ENCODE measurements at regions not wholly inside any gene's neighbourhood (a gene's known extent, or its start where the extent isn't known, plus 50 kb on each side); places are given as distances from the start of the nearest gene placed in this dataset.

DNA sequence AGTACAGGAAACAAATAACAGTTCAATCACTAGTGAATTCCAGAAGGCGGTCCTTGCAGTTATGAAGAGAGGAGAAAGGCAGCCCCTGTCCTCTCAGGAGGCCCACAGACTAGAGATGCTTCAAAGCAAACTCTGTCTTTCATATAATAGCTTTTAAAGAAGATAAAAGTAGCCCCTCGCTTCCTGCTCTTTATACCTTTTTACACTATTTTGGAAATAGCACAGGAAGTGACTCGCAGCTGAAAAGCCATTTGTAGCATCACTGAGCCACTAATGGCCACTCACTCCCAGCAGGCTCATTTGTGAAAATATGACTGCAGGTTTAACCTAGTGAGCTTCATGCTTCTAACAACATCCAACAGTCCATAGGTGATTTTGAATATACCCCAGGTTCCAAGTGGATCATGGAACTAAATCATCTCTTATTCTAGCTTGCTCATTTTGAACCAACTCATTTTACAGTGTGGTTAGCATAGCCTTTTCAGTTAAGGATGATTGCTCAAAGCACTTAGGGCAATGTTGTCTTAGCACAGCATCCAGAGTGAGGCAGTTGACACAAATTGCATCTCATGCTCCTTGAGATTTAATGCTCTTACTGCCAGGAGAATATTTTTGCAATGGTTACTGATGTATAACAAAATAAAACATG, 136.0 kb upstream of the NRSN1 start:
- no peak for DNase-seq

DNA sequence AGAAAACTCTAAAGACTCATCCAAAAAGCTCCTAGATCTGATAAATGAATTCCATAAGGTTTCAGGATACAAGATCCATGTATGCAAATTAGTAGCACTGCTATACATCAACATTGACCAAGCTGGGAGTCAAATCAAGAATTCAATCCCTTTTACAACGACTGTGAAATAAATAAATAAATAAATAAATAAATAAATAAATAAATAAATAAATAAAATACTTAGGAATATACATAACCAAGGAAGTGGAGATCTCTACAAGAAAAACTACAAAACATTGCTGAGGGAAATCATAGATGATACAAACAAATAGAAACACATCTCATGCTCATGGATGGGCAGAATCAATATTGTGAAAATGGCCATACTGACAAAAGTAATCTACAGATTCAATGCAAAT, 132.0 kb upstream of the NRSN1 start:
- DNase-seq: no peak

DNA sequence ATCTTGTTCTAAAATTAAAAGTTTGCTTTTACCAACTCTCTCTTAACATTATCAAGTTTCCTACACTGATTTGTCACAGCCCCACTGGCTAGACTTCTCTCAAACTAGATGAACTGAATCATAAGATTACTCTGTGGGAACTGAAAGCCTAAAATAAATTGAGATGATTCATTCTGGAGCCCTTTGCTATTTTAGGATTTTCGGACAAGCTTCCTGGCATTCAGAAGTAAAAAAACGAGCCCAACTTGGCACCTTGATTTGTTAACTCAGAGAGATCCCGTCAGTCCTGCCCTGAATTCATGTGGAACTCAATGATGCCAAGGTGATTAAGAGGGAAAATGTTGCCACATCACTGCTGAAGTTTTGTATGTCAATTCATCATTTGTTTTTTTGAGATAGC, 122.0 kb upstream of the NRSN1 start:
- DNase-seq: no peak

DNA sequence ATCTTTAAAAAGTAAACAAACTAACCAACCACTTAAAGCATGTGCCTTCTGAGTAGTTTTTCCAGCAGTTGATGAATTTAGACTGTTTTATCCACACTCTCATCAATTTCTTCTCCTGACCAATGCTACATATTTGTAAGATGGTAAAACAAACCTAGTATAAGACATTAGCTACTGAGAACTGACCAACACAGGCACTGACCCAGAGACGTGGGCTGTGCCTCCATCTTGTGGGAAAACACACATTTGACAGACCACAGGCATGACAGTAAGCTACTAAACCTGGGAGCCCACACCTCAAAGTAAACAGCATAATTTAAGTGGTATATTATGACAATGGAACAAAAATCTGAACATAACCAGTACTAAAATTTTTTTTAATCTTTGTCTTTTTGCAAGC, 121.4 kb upstream of the NRSN1 start:
- DNase-seq: no peak

DNA sequence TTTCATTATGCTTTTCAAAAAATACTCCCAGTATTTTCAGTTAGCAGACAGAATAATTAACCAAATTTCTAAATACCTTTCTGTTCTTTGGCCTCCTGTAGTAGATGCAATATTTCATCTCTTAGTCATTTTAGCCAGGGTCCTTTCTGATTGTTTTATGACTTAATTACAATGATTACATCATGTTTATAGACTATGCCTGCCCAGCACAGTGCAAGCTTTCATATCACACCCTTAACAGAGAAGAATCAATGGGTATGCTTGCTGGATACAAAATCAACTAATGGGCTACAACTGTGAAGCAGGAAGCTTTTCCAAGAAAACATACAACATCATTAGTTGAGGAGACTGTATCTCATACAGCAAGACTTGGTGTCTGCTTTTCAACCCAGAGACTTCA, 119.8 kb upstream of the NRSN1 start:
- no peak for DNase-seq

DNA sequence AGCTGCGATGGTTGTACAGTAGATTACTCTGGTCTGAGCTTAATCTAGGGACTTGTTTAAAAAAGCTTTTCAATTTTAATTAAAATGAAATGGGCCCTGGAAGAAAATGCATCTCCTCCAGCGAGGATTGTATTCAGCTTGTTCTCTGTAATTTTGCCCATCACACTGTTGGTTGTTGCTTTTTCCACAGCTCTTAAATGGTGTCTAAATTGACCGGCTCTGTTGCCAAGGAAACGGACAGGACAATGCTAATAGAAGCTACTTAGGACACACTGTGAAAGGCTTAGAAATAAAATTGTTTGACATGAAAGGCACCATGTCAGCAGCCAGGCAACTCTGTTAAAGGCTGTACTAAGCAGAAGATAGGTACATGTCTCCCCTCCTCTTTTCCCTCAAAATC, 116.7 kb upstream of the NRSN1 start:
- DNase-seq: no peak

DNA sequence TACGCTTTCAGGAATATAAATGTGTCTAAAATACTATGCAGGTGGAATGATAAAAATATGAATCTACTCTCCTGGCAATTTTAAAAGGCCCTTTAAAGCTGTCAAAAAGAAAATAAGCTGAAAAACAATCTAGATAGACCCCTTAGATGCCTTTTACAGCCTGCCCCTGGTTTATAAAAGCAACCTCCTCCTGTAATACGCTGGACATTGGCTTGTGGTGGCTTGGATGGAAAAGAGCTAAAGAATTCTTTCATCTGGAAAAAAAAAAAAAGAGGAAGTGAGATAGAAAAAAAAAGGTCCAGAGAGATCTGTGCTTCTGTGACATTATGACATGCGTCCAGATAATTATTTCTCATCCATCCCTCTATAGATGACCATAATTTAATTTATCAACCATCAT, 115.9 kb upstream of the NRSN1 start:
- no peak for DNase-seq

DNA sequence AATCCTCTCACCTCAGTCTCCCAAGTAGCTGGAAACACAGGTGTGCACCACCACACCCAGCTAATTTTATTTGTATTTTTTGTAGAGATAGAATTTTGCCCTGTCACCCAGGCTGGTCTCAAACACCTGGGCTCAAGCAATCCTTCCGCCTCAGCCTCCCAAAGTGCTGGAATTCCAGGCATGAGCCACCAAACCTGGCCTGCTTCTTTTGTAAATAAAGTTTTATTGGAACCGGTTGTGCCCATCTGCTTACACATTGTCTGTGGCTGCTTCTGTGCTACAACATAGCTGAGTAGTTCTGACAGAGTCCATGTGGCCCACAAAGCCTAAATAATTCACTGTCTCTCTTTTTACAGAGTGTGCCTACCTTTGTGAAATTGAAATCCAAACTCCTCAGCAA, 109.7 kb upstream of the NRSN1 start:
- no peak for DNase-seq

DNA sequence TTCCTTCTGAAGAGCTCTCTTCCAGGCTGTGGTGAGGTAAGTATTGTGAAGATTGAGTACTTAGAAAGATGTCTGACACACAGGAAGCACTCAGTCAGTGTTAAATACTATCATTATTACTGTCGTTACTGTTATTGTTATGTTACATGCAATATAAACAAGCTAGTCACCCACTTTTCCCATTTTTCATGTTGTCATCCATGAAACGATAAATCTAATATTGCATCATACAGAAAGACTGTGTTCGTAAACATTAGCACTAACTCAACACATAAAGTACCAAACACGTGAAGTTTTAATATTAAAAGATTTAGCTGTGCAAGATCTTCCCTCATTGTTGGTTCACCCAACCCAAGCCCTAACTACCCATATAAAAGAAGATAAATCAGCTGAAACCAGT, 109.2 kb upstream of the NRSN1 start:
- no peak for DNase-seq

DNA sequence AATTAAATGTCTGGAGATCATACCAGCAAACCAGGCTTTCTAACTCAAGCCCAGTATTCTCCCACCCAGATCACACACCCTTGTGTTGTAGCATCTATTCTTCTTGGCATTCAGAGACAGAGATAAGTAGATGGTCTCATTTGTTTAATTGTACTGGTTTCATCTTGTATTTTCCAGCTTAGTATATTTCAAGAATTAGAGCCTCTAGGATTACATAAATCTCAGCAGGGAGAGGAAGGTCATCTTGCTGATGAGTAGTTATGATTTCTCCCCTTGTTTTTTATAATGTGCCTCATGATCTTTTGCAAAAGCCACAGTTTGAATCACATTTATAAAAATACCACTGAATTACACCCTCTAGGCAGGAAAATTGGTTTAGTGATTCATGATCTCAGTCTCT, 106.6 kb upstream of the NRSN1 start:
- DNase-seq: no peak

DNA sequence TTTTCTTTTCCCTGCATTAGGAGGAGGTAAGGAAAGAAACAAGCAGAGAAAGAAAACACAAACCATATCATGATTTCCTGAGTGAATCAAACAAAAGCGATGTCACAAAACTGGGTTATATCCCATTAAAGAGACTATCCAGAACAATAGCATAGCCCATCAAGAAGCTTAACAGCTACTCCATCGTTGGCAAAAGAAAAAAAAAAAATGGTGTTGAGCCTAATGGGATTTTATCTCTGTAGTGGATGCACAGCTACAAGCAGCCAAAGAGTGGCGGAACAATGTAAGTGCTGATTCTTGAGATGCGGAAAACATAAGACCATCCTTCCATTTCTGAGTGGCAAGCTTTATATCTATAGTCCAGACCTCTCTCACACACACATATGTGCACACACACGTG, 106.2 kb upstream of the NRSN1 start:
- DNase-seq: no peak

DNA sequence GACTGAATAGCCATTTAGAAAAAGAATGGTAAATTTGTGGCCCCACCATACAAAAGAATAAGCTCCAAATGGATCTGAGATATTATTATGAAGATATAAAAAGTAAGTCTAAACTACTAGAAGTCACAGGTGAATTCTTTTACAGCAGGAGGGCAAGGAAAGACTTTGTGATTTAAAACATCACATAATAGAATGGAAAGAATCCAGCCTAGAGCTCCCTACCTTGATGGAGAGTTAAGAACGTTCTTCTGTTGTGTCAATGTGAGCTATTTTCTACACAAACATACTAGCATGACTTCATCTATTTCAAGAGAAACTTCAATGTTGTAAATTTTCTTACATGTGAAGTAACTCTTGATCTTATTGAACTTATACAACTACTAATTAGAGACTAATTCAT, 100.0 kb upstream of the NRSN1 start:
- no peak for DNase-seq

DNA sequence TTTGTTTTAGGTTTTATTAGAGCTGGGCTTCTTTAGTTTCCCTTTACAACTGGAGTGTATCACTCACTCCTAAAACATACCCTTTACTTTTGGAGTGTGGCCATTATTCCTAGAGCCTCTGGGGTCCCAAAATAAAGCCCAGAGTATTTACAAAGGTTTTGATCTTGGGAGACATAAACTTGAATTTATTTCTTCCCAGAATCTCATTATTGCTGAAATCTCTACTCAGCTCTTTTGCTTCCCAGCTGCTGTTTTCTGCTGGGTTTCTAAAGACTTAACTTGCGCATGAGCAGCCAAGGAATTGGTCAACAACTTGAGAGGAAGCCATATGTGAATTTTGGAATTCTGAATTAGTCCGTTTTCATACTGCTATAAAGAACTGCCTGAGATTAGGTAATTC, 94.5 kb upstream of the NRSN1 start:
- DNase-seq: no peak

DNA sequence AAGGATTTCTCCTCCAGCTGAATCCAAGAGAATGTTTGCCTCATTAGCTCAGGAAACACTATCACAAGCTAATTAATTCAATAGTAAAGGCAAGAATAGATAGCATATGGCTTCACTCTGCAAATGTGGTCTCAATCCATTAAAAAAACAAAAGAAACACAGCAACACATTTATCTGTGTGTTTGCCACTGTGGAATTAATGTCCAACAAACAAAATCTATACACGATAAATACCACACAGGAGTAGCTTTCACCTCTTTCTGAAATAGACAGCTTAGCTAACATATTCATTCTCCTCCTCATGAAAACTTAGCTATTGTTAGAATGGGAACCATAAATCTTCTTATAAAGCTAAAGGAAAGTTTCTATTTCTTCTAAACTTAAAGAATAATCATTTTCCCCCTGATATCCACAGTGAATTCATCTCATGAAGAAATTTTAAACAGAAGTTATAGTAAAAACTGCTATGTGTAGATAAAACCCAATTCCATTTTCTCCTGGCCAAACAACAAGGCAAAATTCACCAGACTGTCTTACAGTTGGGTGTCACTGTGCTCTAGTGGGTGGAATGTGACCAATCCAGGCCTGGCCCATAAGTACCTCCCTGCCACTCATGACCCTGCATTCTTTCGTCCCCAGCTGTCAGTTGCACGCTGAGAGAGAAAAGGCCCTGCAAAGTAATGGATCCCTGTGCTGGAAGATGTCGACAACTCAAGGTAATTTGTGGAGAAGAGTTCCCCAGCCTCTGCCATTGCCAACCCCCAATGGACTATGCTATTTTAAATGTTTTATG, 92.9 kb upstream of the NRSN1 start:
- DNase-seq: no peak

DNA sequence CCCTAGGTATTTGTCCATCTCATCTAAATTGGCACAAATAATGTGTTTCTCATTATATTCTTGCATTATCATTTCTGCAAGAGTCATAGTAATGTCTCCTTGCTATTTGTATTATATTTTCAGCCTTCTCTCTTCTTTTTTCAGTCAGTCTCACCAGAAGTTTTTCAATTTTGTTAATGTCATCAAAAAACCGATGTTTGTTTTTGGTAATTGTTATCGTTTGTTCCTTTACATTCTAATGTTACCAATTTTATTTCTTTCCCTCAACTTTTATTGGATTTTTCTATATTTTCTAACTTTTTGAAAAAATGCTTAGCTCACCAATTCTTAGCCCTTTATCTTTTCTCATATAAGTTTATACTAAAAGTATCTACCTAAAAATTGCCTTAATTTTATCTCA, 82.2 kb upstream of the NRSN1 start:
- no peak for DNase-seq

DNA sequence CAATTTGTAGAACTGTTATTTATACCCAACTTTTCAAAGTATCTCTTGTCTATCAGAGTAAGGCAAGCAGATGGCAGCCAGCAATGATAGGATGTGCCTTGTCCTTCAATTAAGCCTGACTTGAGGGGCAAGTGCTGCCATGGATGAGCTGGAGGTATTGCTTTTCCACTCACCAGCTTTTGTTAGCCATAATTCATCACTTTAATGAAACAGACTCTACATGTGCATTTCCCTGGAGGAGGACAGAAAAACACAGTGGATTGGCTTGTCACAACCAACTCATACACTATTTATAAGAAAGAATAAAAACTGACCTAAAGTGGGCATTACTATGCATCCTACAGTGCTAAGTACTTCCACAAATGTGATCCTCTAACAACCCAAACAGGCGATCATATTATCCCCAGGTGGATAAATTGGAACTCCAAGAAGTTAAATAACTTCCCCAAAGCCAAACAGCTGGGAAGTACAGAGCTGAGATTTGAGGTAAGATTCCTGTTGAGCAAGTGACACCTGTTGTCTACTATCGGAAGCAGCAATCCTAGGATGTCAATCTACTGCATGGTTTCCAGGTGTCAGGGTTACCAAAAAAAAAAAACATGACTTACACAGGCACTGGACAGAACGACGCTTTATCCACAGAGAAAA, 73.9 kb upstream of the NRSN1 start:
- no peak for DNase-seq

DNA sequence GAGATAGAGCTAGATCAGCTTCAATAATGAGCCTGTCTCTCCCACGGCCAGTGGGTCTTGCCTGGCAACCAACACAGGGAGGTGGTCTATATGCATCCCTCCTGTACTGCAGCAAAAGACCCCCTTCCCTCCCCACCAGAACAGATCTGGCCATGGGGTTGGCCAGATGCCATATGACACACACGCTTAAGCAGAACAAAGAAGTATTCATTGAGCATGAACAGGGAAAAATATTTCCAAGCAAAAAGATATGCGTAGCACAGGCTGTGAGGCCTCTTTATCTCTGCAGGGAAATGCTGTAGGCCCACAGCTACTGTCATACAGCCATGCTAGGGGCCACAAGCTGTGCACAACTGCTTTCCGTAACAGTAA, 73.4 kb upstream of the NRSN1 start:
- no peak for DNase-seq

DNA sequence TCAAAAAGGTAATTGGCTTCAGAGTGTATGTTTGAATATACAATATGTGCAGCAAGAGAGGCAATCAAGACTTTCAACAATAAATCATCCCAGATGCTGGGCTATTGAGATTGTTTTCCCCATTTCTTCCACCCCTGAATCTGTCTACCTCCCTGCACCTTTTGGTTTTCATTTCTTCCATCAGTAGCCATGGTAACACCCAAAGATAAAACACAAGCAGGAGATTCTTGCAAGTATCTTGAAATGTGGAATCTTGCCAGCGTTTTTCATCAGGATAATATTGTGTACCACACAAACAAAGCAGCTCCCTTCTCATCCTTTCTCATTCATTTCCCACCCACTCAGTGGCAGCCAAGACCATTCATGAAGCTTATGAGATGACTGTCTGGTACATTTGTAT, 73.0 kb upstream of the NRSN1 start:
- no peak for DNase-seq

DNA sequence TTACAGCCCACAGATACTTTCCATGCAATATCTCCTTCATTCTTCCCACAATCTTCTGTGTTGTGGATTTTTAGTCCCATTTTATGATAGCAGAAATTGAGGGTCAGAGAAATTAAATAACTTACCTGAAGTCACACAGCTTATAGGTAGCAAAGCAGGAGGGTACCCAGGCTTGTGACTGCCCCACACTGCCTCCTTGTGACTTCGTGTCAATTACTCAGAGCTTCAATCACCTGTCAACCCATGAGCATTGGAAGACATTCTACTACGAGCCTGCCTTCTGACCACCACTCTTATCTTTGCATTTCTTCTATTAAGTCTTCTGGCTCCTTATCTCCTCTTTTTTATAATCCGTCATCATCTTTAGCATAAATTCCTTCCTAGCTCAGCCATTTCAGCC, 71.6 kb upstream of the NRSN1 start:
- no peak for DNase-seq

DNA sequence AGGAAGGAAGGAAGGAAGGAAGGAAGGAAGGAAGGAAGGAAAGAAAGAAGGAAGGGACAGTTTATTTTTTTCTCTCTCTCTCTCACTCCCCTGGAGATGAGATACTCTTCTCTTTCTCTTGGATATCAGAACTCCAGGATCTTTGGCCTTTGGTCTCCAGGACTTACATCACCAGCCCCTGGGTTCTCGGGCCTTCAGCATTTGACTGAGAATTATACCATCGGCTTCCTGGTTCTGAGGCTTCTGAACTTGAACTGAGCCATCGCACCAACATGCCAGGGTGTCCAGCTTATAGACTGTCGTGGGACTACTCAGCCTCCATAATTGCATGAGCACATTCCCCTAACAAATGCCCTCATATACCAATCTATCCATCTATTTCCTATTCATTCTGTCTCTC, 69.4 kb upstream of the NRSN1 start:
- no peak for DNase-seq

DNA sequence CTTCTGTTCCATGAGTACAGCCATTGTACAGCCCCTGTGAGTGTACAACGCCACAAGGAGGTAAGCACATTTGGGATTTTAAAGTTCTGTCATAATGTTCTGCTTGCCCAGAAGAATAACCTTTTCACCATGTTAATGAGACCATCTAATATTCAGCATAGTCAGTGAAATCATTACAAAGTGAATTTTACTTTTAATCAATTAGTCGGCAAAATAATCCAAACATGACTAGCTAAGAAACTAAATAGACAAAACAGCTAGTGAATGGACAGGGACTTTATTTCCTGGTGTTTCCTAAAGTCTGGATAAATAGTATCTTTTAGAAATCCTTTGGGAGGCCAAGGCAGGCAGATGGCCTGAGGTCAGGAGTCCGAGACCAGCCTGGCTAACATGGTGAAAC, 69.0 kb upstream of the NRSN1 start:
- no peak for DNase-seq

DNA sequence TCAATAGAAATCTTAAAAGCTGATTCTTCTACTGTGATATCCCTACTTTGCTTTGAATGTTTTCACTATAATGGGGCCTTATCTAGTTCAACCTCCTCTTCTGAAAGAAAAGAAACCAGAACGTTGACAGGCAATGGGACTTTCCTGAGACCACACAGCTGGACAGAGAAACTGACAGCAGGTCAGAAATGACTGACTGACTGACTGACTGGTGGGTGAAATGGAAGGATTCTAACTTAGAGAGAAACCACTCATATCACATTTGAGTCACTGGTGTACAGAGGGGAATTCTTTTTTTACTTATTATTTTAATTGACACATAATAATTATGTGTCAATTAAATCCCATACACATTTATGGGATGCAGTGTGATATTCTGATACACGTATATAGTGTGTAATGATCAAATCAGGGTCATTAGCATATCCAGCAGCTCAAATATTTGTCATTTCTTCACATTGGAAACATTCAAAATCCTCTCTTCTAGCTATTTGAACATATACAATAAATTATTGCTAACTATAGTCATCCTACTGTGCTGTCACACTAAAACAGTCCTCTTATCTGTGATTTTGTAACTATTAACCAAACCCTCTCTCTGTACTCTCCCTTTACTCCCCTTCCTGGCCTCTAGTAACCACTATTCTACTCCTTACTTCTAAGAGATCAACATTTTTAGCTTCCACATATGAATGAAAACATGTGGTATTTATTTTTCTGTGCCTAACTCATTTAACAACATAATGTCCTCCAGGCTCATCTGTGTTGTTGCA, 64.8 kb upstream of the NRSN1 start:
- DNase-seq: no peak

DNA sequence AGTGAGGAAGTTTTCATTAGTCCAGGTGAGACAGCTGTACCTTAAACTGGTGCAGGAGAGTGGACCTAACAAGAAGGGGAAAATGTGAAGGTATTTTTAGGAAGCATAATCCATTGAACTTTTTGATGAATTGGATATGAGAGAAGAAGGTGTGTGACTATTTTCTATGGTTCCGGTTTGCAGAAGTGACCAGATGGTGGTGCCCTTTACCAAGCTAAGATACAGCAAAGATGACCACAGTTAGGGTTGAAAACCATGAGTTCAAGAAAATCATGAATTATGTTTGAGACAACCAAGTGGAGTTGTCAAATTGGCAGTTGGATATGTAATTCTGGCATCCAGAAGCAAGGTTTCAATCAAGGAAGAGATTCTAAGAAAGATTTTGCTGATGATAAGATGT, 61.9 kb upstream of the NRSN1 start:
- DNase-seq: no peak

DNA sequence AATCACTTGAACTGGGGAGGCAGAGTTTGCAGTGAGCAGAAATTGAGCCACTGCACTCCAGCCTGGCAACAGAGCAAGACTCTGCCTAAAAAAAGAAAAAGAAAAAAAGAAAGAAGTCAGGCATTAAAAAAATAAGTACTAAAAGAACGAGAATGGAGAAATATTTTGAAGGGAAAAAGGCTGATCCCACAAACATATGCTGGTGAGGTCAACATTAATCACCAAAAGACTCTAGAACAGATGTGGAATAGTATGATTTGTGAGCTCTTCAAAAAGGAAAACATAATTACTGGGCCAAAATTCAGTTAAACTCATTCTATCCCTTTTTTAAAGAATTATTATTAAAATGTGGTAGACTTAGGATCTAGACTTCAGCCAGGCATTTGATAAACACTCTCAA, 61.2 kb upstream of the NRSN1 start:
- DNase-seq: no peak

All from EL (cell line).